ENCODE measurements at regions not wholly inside any gene's neighbourhood (a gene's known extent, or its start where the extent isn't known, plus 50 kb on each side); places are given as distances from the start of the nearest gene placed in this dataset.

DNA sequence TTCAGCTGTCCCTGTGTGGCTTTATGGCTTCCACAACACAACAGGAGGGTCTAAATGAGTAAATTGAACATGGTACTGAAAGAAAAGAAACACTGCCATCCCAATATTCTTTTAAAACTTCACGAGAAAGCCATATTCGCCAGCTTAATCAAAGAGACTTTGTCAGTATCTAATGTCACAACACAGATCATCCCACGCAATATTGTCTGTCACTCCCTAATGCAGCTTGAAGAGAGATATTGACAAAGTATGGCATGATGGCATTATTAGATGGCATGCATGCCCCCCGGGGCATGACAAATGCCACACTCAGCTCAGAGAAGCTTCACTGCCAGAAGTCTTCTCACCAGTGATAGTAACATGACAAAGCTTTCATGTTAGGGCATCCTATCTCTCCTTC lies 197.8 kb downstream of the TTC8 start:
- TF ChIP-seq, protein P1, sequence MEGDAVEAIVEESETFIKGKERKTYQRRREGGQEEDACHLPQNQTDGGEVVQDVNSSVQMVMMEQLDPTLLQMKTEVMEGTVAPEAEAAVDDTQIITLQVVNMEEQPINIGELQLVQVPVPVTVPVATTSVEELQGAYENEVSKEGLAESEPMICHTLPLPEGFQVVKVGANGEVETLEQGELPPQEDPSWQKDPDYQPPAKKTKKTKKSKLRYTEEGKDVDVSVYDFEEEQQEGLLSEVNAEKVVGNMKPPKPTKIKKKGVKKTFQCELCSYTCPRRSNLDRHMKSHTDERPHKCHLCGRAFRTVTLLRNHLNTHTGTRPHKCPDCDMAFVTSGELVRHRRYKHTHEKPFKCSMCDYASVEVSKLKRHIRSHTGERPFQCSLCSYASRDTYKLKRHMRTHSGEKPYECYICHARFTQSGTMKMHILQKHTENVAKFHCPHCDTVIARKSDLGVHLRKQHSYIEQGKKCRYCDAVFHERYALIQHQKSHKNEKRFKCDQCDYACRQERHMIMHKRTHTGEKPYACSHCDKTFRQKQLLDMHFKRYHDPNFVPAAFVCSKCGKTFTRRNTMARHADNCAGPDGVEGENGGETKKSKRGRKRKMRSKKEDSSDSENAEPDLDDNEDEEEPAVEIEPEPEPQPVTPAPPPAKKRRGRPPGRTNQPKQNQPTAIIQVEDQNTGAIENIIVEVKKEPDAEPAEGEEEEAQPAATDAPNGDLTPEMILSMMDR (IDR thresholded peaks at IDR 0.05 in 8 of 11, conservative IDR thresholded peaks at IDR 0.05 in 3 of 11): no peak
- no peak for TF ChIP-seq POLR2AphosphoS5 (IDR thresholded peaks at IDR 0.05)
- no peak for TF ChIP-seq POLR2A (IDR thresholded peaks at IDR 0.05)
